Neural progenitor cell (in vitro differentiated cells): ENCODE measurements at regions not wholly inside any gene's neighbourhood (a gene's known extent, or its start where the extent isn't known, plus 50 kb on each side); places are given as distances from the start of the nearest gene placed in this dataset.

Experiments
- DNase-seq: peaks from one replicate; pipeline ENCODE4 v3.0.0-alpha.2; 2016; ENCODE audit warnings: low spot score
- H2AFZ ChIP-seq: fragments of 200-600 bp; sonication (generic); replicated peaks from 2 replicates; pipeline ENCODE4 v1.6.1; 2016; ENCODE audit warnings: antibody characterized with exemption
- H3F3A ChIP-seq: fragments of 200-600 bp; sonication (generic); 2 replicates; pipeline ENCODE4 v1.6.1; 2016; ENCODE audit warnings: antibody characterized with exemption, low read depth
- H3K27ac ChIP-seq: fragments of 200-600 bp; sonication (generic); 2 replicates; pipeline ENCODE4 v1.5.1; 2016; ENCODE audit warnings: mild to moderate bottlenecking
- H3K27me3 ChIP-seq: fragments of 200-600 bp; sonication (generic); 2 replicates; pipeline ENCODE4 v1.6.1; 2016; ENCODE audit warnings: mild to moderate bottlenecking, moderate library complexity
- H3K36me3 ChIP-seq: fragments of 200-600 bp; sonication (generic); 2 replicates; pipeline ENCODE4 v1.5.1; 2016
- H3K4me1 ChIP-seq: fragments of 200-600 bp; sonication (generic); 2 replicates; pipeline ENCODE4 v1.6.1; 2016; ENCODE audit warnings: mixed run types
- H3K4me2 ChIP-seq: fragments of 200-600 bp; sonication (generic); 2 replicates; pipeline ENCODE4 v1.6.1; 2016
- H3K4me3 ChIP-seq: fragments of 200-600 bp; sonication (generic); 2 replicates; pipeline ENCODE4 v1.5.1; 2016
- H3K79me2 ChIP-seq: fragments of 200-600 bp; sonication (generic); 2 replicates; pipeline ENCODE4 v1.6.1; 2016; ENCODE audit warnings: low read depth
- H3K9ac ChIP-seq: fragments of 200-600 bp; sonication (generic); 2 replicates; pipeline ENCODE4 v1.6.1; 2016
- H3K9me3 ChIP-seq: fragments of 200-600 bp; sonication (generic); 2 replicates; pipeline ENCODE4 v1.5.1; 2016; ENCODE audit warnings: low read depth
- H4K20me1 ChIP-seq: fragments of 200-600 bp; sonication (generic); 2 replicates; pipeline ENCODE4 v1.6.1; 2016; ENCODE audit warnings: low read depth
- H3K27ac Mint-ChIP-seq: 3 replicates; pipeline ENCODE4 v1.8.0; 2021; ENCODE audit warnings: mixed read lengths
- H3K27me3 Mint-ChIP-seq: 2 replicates; pipeline ENCODE4 v1.8.0; 2022; ENCODE audit warnings: low read depth, mild to moderate bottlenecking, inconsistent platforms, moderate library complexity, mixed read lengths; ENCODE audit not compliant: insufficient read depth
- H3K36me3 Mint-ChIP-seq: 3 replicates; pipeline ENCODE4 v1.8.0; 2021; ENCODE audit warnings: mixed read lengths
- H3K4me1 Mint-ChIP-seq: 3 replicates; pipeline ENCODE4 v1.8.0; 2021; ENCODE audit warnings: mixed read lengths
- H3K4me3 Mint-ChIP-seq: 3 replicates; pipeline ENCODE4 v1.8.0; 2021; ENCODE audit warnings: mild to moderate bottlenecking, moderate library complexity, mixed read lengths
- H3K9me3 Mint-ChIP-seq: 3 replicates; pipeline ENCODE4 v1.8.0; 2020; ENCODE audit warnings: mixed read lengths
- CTCF ChIP-seq: fragments of 200-600 bp; sonication (generic); IDR thresholded peaks from 2 replicates; pipeline ENCODE4 v1.5.1; 2017; ENCODE audit warnings: antibody characterized with exemption, mild to moderate bottlenecking
- EZH2 ChIP-seq: fragments of 200-600 bp; sonication (generic); IDR thresholded peaks from 2 replicates; pipeline ENCODE4 v1.6.1; 2017; ENCODE audit warnings: antibody characterized with exemption, mild to moderate bottlenecking, moderate library complexity
- EZH2phosphoT487 ChIP-seq: fragments of 200-600 bp; sonication (generic); IDR thresholded peaks from 2 replicates; pipeline ENCODE4 v1.6.1; 2017; ENCODE audit warnings: antibody characterized with exemption

GRCh38 chr10:118204292-118204943 lies 137.7 kb downstream of the FAM204A start:
- Mint-ChIP-seq H3K27ac (no peak overlapping the region), H3K36me3 (no peaks in the 10 kb centered on the region), H3K4me3 (no peak overlapping the region)

GRCh38 chr10:118203461-118203860 lies 138.7 kb downstream of the FAM204A start:
- Histone ChIP-seq H3K9ac (no peak overlapping the region), H4K20me1 (no peaks in the 10 kb centered on the region), H3K79me2 (no peaks in the 10 kb centered on the region), H3K4me3 (no peak overlapping the region), H3F3A (peaks cover 9% of the 10 kb centered on the region), H3K27ac (no peak overlapping the region), H3K4me2 (no peak overlapping the region), H2AFZ (no peak overlapping the region), H3K9me3 (no peaks in the 10 kb centered on the region), H3K4me1 (peaks cover 19% of the 10 kb centered on the region), H3K27me3 (no peaks in the 10 kb centered on the region), H3K36me3 (peaks cover 3% of the 10 kb centered on the region)
- H3K4me3 Mint-ChIP-seq, result no peak overlapping the region
- H3K36me3 Mint-ChIP-seq, result no peaks in the 10 kb centered on the region
- no peak overlapping the region for H3K27ac Mint-ChIP-seq
- peaks cover 8% of the 10 kb centered on the region for H3K4me1 Mint-ChIP-seq
- peaks cover 2% of the 10 kb centered on the region for H3K27me3 Mint-ChIP-seq
- H3K9me3 Mint-ChIP-seq, result peaks cover 3% of the 10 kb centered on the region
- no peak for TF ChIP-seq CTCF
- TF ChIP-seq EZH2, result no peak
- DNase-seq, result no peak

More at GRCh38 chr10:118204292-118204943, 137.7 kb downstream of the FAM204A start:
- H3F3A ChIP-seq, result peaks cover 3% of the 10 kb centered on the region
- H3K79me2 ChIP-seq, result no peaks in the 10 kb centered on the region
- peak overlapping the region; percentile 13 for H3K4me2 ChIP-seq
- peaks cover 8% of the 10 kb centered on the region for H3K4me1 Mint-ChIP-seq
- TF ChIP-seq CTCF (no peak), EZH2 (no peak), EZH2phosphoT487 (no peak)
- peaks cover 19% of the 10 kb centered on the region for H3K4me1 ChIP-seq
- no peak overlapping the region for H2AFZ ChIP-seq
- H3K4me3 ChIP-seq, result no peak overlapping the region
- H3K36me3 ChIP-seq, result peaks cover 3% of the 10 kb centered on the region
- H3K9ac ChIP-seq, result no peak overlapping the region
- no peak for DNase-seq
- peaks cover 2% of the 10 kb centered on the region for H3K27me3 Mint-ChIP-seq
- no peaks in the 10 kb centered on the region for H4K20me1 ChIP-seq
- peaks cover 3% of the 10 kb centered on the region for H3K9me3 Mint-ChIP-seq
- H3K27me3 ChIP-seq, result no peaks in the 10 kb centered on the region
- H3K9me3 ChIP-seq, result no peaks in the 10 kb centered on the region
- H3K27ac ChIP-seq, result no peak overlapping the region

- H3K4me3 ChIP-seq, result no peak overlapping the region
- H3K9me3 ChIP-seq, result no peaks in the 10 kb centered on the region
- H3K79me2 ChIP-seq, result no peaks in the 10 kb centered on the region
- H3K27ac Mint-ChIP-seq, result no peak overlapping the region
- no peaks in the 10 kb centered on the region for H3K4me1 ChIP-seq
- H3K4me3 Mint-ChIP-seq, result no peak overlapping the region
- TF ChIP-seq EZH2phosphoT487 (no peak), CTCF (no peak), EZH2 (no peak)
- DNase-seq, result no peak
- no peaks in the 10 kb centered on the region for H3K27me3 ChIP-seq
- H3F3A ChIP-seq, result peaks cover 18% of the 10 kb centered on the region
- H3K9me3 Mint-ChIP-seq, result no peaks in the 10 kb centered on the region
- H3K9ac ChIP-seq, result no peak overlapping the region
- no peak overlapping the region for H3K27ac ChIP-seq
- peaks cover 3% of the 10 kb centered on the region for H3K36me3 ChIP-seq
- no peaks in the 10 kb centered on the region for H4K20me1 ChIP-seq
- H2AFZ ChIP-seq, result no peak overlapping the region
- H3K36me3 Mint-ChIP-seq, result no peaks in the 10 kb centered on the region
- no peak overlapping the region for H3K4me2 ChIP-seq
- H3K4me1 Mint-ChIP-seq, result no peaks in the 10 kb centered on the region
- H3K27me3 Mint-ChIP-seq, result no peaks in the 10 kb centered on the region
Observed at GRCh38 chr10:118195729-118196128, 146.4 kb downstream of the FAM204A start.
